ENCODE measurements at regions not wholly inside any gene's neighbourhood (a gene's known extent, or its start where the extent isn't known, plus 50 kb on each side); places are given as distances from the start of the nearest gene placed in this dataset.

GRCh38 chr11:69881467-69882269 lies 62.5 kb upstream of the FGF3 start:
- no peaks in the 10 kb centered on the region for H3K9me3 ChIP-seq (ENCODE audit: control insufficient read depth, low read depth, low read length)
- H3K56ac ChIP-seq (ENCODE audit: insufficient read length, low read depth, low read length) = no peak overlapping the region
- Mint-ChIP-seq H3K4me3 (no peak overlapping the region; a peak in 1 of 5 replicates), H3K27me3 (ENCODE audit: low read depth) (peaks cover 13% of the 10 kb centered on the region), H3K27ac (no peak overlapping the region), H3K9me3 (no peaks in the 10 kb centered on the region), H3K36me3 (ENCODE audit: insufficient read depth in 1 of 3, low read depth in 3 of 3) (no peaks in the 10 kb centered on the region; a peak in 2 of 7 replicates), H3K4me1 (peaks cover 3 to 4% of the 10 kb centered on the region in 2 experiments; a peak in 3 of 4 replicates)
- no peak overlapping the region for H2AK5ac ChIP-seq (ENCODE audit: insufficient read length, low read length)
- H2BK120ac ChIP-seq (ENCODE audit: low read depth, low read length, poor library complexity, severe bottlenecking) = no peak overlapping the region
- no peak overlapping the region for H3K4ac ChIP-seq (ENCODE audit: low read depth, low read length)
- H2AFZ ChIP-seq (ENCODE audit: low read length) = no peak overlapping the region
- H3K4me1 ChIP-seq (ENCODE audit: insufficient read depth, low read length) = no peaks in the 10 kb centered on the region
- H3K4me2 ChIP-seq (ENCODE audit: insufficient read depth, insufficient read length, low read length) = no peak overlapping the region
- H3K27ac ChIP-seq (ENCODE audit: insufficient read length, low read depth, low read length) = no peak overlapping the region
- WGBS (ENCODE audit: extremely low coverage, insufficient read length, low lambda C conversion rate) = no CpG with 5 or more reads among the region's 20 CpGs
- DNase-seq = peak; percentile 61
- no peak overlapping the region for H3K23ac ChIP-seq (ENCODE audit: insufficient read length, low read depth, low read length)
- H3K14ac ChIP-seq (ENCODE audit: insufficient read depth, low read length) = no peak overlapping the region
- no peak overlapping the region for H2BK20ac ChIP-seq (ENCODE audit: low read depth, low read length, poor library complexity, severe bottlenecking)
- H2BK5ac ChIP-seq (ENCODE audit: insufficient read length, low read length) = no peak overlapping the region
- H3K9ac ChIP-seq (ENCODE audit: extremely low read depth, insufficient read length, low read length) = no peak overlapping the region
- H3K27me3 ChIP-seq (ENCODE audit: insufficient read depth, low read length) = no peaks in the 10 kb centered on the region
- no peaks in the 10 kb centered on the region for H3K23me2 ChIP-seq (ENCODE audit: insufficient read length, low read depth, low read length, poor library complexity, severe bottlenecking)
- TF ChIP-seq CTCF (conservative IDR thresholded peaks at IDR 0.05) = peak; percentile 62
- H3T11ph ChIP-seq (ENCODE audit: low read length) = no peak overlapping the region
- no peak overlapping the region for H4K8ac ChIP-seq (replicated peaks; ENCODE audit: insufficient read length, low read depth, low read length)
- no peak overlapping the region for H3K18ac ChIP-seq (ENCODE audit: insufficient read length, low read depth, low read length)
- no peak overlapping the region for H2BK12ac ChIP-seq (ENCODE audit: insufficient read length, low read depth, low read length)
- no peak overlapping the region for H4K5ac ChIP-seq (ENCODE audit: insufficient read length, low read depth, low read length)
- no peaks in the 10 kb centered on the region for H4K20me1 ChIP-seq (ENCODE audit: control insufficient read depth, insufficient read depth, insufficient read length)
- H3K79me2 ChIP-seq (ENCODE audit: insufficient read depth, low read length) = no peaks in the 10 kb centered on the region
- H4K91ac ChIP-seq (ENCODE audit: insufficient read length, low read depth, low read length) = no peak overlapping the region
- H3K79me1 ChIP-seq (ENCODE audit: insufficient read depth, low read depth, low read length, poor library complexity, severe bottlenecking) = no peaks in the 10 kb centered on the region
- no peak overlapping the region; the same call in 1 of the 2 replicates for H2BK15ac ChIP-seq (ENCODE audit: low read depth, low read length)
